ENCODE measurements at regions not wholly inside any gene's neighbourhood (a gene's known extent, or its start where the extent isn't known, plus 50 kb on each side); places are given as distances from the start of the nearest gene placed in this dataset.

DNA sequence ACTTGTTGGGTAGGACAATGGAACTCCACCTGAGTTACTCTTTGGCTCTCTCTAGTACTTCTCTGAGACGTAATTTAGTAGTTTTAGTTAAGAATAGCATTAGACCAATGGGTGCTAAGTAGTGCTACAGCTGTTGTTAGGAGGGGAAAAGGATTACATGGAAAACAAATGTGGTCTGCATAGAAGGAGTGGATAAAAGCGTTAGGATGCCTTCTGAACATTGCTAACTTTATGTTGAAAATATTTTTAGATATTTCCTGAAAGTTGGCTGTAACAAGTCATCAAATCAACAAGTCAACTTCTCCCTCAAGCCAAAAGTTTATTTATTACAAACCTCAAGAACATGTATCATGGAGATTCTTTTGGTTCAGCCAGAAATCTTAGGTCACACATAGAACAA is 409.5 kb upstream of the MEF2C start:
- TF ChIP-seq POLR2AphosphoS5 (IDR thresholded peaks at IDR 0.05): no peak
- TF ChIP-seq, protein P1, sequence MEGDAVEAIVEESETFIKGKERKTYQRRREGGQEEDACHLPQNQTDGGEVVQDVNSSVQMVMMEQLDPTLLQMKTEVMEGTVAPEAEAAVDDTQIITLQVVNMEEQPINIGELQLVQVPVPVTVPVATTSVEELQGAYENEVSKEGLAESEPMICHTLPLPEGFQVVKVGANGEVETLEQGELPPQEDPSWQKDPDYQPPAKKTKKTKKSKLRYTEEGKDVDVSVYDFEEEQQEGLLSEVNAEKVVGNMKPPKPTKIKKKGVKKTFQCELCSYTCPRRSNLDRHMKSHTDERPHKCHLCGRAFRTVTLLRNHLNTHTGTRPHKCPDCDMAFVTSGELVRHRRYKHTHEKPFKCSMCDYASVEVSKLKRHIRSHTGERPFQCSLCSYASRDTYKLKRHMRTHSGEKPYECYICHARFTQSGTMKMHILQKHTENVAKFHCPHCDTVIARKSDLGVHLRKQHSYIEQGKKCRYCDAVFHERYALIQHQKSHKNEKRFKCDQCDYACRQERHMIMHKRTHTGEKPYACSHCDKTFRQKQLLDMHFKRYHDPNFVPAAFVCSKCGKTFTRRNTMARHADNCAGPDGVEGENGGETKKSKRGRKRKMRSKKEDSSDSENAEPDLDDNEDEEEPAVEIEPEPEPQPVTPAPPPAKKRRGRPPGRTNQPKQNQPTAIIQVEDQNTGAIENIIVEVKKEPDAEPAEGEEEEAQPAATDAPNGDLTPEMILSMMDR (IDR thresholded peaks at IDR 0.05 in 8 of 11, conservative IDR thresholded peaks at IDR 0.05 in 3 of 11): no peak
- no peak for TF ChIP-seq POLR2A (IDR thresholded peaks at IDR 0.05)

DNA sequence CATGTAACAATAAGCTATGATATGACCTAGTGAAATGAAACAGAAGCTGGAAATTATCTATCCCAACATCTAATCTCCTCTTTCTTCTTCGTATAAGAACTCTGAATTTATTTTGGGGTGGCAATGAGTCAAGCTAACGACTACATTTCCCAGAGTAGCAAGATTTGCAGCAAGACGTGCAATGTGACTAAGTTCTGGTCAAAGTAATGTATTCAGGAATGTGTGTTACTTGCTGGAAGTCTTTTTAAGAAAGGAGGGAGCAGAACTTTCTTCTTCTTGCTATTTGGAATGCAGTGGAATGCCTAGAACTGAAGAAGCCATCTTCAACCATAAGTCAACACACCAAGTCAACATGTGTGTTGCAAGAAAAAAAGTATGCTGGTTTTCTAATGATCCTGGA is 406.6 kb upstream of the MEF2C start:
- no peak for DNase-seq

More for the DNA sequence above, 409.5 kb upstream of the MEF2C start:
- H3K9me3 ChIP-seq: no peaks in the 10 kb centered on the region
- H3K27ac ChIP-seq: no peak overlapping the region
- DNase-seq: no peak
- H3K4me3 ChIP-seq: no peak overlapping the region
- peaks cover 0 to 27% (median 15%) of the 10 kb centered on the region in 6 donors for H3K4me1 ChIP-seq
- no peaks in the 10 kb centered on the region for H3K27me3 ChIP-seq (replicated peaks in 1 of 7)
- no peaks in the 10 kb centered on the region for H3K36me3 ChIP-seq
- 82 to 93% (median 88%) methylated on average over 2 of the region's 2 CpGs for WGBS, 5 donors
- intact Hi-C loops (cut with DNase I; ENCODE audit: low total_unique reads): no loop called here

DNA sequence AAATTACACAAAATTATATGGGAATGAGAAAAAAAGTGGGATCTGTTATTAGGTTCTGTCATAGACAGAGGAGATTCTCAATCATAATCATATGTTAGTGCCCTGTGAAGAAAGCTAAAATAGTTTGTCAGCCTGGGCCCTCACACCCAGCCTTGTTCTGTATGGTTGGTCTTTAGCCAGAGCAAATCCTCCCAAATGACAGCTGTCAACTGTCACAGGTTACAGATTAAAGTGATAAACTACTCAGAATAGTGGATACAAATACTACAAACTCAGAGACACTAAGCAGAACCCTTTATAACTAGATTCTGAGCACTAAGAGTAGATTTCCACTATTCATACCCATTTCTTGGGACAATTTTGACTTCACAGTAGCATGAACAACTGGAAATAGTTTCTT is 405.0 kb upstream of the MEF2C start:
- H3K4me1 ChIP-seq: peaks cover 0 to 12% (median 4%) of the 10 kb centered on the region in 6 donors
- H3K27me3 ChIP-seq (replicated peaks in 1 of 7): no peaks in the 10 kb centered on the region
- no peak overlapping the region for H3K4me3 ChIP-seq
- intact Hi-C loops (cut with DNase I; ENCODE audit: low total_unique reads): no loop called here
- TF ChIP-seq POLR2A (IDR thresholded peaks at IDR 0.05) (no peak), POLR2AphosphoS5 (IDR thresholded peaks at IDR 0.05) (no peak)
- TF ChIP-seq, protein P1 (IDR thresholded peaks at IDR 0.05 in 8 of 11, conservative IDR thresholded peaks at IDR 0.05 in 3 of 11): no peak
- no peak overlapping the region for H3K27ac ChIP-seq
- DNase-seq: no peak
- H3K9me3 ChIP-seq: no peaks in the 10 kb centered on the region
- no peaks in the 10 kb centered on the region for H3K36me3 ChIP-seq

More for the DNA sequence above, 406.6 kb upstream of the MEF2C start:
- Histone ChIP-seq H3K4me3 (no peak overlapping the region), H3K36me3 (no peaks in the 10 kb centered on the region), H3K9me3 (no peaks in the 10 kb centered on the region), H3K27ac (no peak overlapping the region), H3K27me3 (replicated peaks in 1 of 7) (no peaks in the 10 kb centered on the region), H3K4me1 (peaks cover 0 to 27% (median 15%) of the 10 kb centered on the region in 6 donors)
- TF ChIP-seq, protein P1 (IDR thresholded peaks at IDR 0.05 in 8 of 11, conservative IDR thresholded peaks at IDR 0.05 in 3 of 11): no peak
- TF ChIP-seq POLR2A (IDR thresholded peaks at IDR 0.05) (no peak), POLR2AphosphoS5 (IDR thresholded peaks at IDR 0.05) (no peak)
- 78 to 90% (median 81%) methylated on average over 3 of the region's 3 CpGs for WGBS, 5 donors
- intact Hi-C loops (cut with DNase I; ENCODE audit: low total_unique reads): no loop called here

DNA sequence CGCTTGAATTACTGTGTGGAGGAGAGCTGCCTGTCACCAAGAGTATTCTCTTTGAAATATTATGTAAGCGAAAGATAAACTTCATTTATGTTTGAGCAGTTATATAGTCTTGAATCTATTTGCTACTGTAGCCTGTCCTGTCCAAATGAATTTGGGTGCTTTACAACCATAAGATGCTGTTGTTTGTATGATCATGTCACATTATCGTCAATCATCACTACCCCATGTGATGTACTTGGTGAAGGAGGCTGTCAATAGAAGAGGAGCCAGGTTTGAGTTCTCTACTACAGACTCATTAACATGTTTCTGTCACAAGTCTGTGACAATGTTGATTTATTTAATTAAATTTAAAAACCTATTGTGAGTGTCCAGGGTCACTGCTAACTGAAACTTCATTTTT is 403.3 kb upstream of the MEF2C start:
- H3K27me3 ChIP-seq (replicated peaks in 1 of 7): no peaks in the 10 kb centered on the region
- H3K9me3 ChIP-seq: no peaks in the 10 kb centered on the region
- DNase-seq: no peak
- H3K4me1 ChIP-seq: peaks cover 0 to 9% (median 3%) of the 10 kb centered on the region in 6 donors
- no peaks in the 10 kb centered on the region for H3K36me3 ChIP-seq
- H3K4me3 ChIP-seq: no peak overlapping the region
- WGBS, 5 donors: 92 to 100% (median 94%) methylated on average over 3 of the region's 3 CpGs
- H3K27ac ChIP-seq: no peak overlapping the region
- intact Hi-C loops (cut with DNase I; ENCODE audit: low total_unique reads): no loop called here
- no peak for TF ChIP-seq POLR2A (IDR thresholded peaks at IDR 0.05)

All from spleen (tissue), 11 donors.